ENCODE measurements at regions not wholly inside any gene's neighbourhood (a gene's known extent, or its start where the extent isn't known, plus 50 kb on each side); places are given as distances from the start of the nearest gene placed in this dataset.

DNA sequence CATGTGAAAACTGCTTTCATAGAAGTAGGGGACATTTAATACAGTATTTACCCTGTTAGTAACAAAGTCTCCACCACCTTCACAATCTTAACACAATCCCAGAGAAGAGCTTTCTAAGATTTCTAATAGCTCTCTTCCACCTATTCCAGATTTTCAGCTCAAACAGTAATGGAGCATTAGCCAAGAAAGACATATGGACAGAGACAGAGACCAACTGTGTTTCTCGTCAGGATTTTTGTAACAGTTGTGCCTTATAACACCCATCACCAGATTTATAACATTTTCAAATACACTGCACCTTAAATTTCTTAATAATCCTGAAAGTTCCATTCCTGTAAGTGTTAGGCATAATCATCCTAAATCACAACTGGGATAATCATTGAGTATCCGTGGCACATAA lies 321.2 kb upstream of the TMTC1 start:
- TF ChIP-seq, protein P1, sequence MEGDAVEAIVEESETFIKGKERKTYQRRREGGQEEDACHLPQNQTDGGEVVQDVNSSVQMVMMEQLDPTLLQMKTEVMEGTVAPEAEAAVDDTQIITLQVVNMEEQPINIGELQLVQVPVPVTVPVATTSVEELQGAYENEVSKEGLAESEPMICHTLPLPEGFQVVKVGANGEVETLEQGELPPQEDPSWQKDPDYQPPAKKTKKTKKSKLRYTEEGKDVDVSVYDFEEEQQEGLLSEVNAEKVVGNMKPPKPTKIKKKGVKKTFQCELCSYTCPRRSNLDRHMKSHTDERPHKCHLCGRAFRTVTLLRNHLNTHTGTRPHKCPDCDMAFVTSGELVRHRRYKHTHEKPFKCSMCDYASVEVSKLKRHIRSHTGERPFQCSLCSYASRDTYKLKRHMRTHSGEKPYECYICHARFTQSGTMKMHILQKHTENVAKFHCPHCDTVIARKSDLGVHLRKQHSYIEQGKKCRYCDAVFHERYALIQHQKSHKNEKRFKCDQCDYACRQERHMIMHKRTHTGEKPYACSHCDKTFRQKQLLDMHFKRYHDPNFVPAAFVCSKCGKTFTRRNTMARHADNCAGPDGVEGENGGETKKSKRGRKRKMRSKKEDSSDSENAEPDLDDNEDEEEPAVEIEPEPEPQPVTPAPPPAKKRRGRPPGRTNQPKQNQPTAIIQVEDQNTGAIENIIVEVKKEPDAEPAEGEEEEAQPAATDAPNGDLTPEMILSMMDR (IDR thresholded peaks at IDR 0.05; ENCODE audit: insufficient read depth, low read depth, low read length), result no peak
- TF ChIP-seq EZH2 (IDR thresholded peaks at IDR 0.05; ENCODE audit: insufficient read depth, low read length), result no peak
